Stimulated activated CD4-positive, alpha-beta T cell treated with anti-CD3 and anti-CD28 coated beads, Interleukin-15, amount 100 ng/mL, for 24 hours (primary cell): ENCODE measurements at regions not wholly inside any gene's neighbourhood (a gene's known extent, or its start where the extent isn't known, plus 50 kb on each side); places are given as distances from the start of the nearest gene placed in this dataset.
"Not testable (repeated sequence)": the region's sequence is repeated elsewhere in the genome, so short reads cannot be mapped to it uniquely, and the experiment has no call there.

ENCODE experiments used
- DNase-seq: peaks from one replicate; pipeline ENCODE4 v3.0.0-alpha.2; 2020

GRCh38 chr12:62163368-62163767, 96.8 kb upstream of the USP15 start:
- DNase-seq, result no peak

- DNase-seq, result no peak
Measured at GRCh38 chr12:62164036-62164435, 96.2 kb upstream of the USP15 start.

DNA sequence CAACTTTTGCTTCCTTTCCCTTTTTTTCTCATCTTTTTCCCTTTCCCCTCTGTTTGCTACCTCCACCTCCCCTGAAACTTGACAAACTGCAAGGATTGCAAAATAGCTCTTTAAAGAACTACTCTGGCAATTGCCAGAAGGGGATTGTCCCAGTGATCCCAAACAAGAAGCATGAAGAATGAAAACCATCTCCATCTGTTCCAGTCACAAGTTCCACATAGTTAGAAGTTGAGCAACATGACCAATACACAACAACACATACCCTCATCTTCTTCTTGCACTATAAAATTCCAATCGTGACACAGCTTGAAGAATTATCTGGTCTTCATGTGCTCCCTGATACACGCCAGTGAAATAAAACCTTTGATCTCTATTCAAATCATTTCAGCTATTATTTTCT, 93.7 kb upstream of the USP15 start:
- DNase-seq, result no peak

DNA sequence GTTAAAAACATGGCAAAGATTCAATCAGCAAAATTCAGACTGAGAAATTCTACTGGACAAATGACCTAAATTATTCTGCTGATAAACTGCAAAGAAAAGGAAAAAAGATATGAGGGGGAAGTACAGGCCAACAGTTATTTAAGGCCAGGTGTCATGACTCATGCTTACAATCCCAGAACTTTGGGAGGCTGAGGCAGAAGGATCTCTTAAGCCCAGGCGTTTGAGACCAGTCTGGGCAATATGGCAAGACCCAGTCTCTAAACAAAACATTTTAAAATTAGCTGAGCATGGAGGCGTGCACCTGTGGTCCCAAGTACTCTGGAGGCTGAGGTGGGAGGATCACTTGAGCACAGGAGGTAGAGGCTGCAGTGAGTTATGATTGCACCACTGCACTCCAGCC, 91.8 kb upstream of the USP15 start:
- no peak for DNase-seq

- no peak for DNase-seq
Measured at GRCh38 chr12:62170241-62170640, 90.0 kb upstream of the USP15 start.

DNA sequence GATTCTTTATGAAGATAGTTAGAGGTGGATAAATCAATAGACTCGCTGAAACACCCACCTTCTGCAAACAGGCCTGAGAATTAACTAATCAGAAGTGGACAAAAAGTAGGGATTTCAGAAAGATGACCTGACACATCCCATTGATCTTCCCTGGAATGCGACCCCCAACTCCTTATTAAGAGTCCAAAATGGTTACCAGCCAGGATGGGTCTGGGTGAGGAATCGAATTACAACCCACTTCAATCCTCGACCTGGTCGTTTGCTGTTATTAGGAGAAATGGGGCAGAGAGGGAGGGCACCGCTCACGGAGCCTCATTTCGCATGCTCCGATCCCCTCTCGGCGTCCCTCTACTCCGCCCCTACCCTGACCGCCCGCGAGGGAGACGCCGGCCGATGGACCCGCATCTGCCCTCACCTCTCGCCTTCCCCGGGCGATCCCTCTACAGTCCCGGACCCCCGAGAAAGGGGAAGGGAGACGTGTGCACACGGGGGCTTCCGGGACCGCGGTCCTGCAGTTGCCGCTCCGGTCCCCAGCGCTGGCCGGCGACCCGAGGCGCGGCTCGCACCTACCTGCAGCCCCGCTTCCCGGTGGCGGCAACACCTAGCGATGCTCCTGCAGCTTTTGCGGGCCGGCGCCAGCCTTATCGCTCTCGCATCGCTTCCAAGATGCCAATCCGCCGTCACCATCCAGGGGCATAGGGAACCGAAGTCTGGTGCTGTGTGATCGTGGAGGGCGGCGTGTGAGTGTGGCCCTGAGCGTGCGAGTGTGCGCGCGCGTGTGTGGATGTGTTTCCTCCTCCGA, 69.3 kb upstream of the USP15 start:
- peak; percentile 32 for DNase-seq

- peak; percentile 35 for DNase-seq
Measured at GRCh38 chr12:62191491-62192179, 68.6 kb upstream of the USP15 start.

GRCh38 chr12:62192180-62192902, 67.9 kb upstream of the USP15 start:
- DNase-seq, result peak; percentile 51

GRCh38 chr12:62192903-62193250, 67.3 kb upstream of the USP15 start:
- no peak for DNase-seq

GRCh38 chr12:62194031-62194430, 66.2 kb upstream of the USP15 start:
- DNase-seq, result no peak

DNA sequence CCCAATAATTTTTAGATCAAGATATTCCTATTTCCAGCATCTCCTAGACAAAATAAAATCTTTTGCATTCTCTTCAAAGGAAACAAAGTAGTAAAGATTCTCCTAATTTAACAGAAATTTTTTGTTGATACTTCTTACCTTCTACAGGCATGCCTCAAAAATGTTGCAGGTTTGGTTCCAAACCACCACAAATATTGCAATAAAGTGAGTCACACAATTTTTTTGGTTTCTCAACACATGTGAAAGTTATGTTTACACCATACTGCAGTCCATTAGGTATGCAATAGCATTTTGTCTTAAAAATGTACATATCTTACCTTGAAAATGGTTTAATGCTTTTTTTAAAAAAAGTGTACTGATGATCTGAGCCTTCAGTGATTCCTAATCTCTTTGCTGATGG, 65.6 kb upstream of the USP15 start:
- DNase-seq, result no peak

GRCh38 chr12:62196146-62196545, 64.1 kb upstream of the USP15 start:
- DNase-seq, result no peak

DNA sequence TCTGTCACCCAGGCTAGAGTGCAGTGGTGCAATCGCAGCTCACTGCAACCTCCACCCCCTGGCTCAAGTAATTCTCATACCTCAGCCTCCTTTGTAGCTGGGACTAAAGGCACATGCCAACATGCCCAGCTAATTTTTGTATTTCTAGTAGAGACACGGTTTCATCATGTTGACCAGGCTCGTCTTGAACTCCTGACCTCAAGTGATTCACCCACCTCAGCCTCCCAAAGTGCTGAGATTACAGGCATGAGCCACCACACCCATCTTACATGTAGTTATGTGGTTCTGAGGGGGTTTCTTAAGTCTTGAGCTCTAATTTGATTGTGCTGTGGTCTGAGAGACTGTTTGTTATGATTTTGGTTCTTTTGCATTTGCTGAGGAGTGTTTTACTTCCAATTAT, 57.3 kb upstream of the USP15 start:
- DNase-seq, result not testable (repeated sequence)

- DNase-seq, result no peak
Measured at GRCh38 chr12:62205346-62205745, 54.9 kb upstream of the USP15 start.

- DNase-seq, result no peak
Measured at GRCh38 chr12:62207248-62207647, 53.0 kb upstream of the USP15 start.
